ENCODE measurements at regions not wholly inside any gene's neighbourhood (a gene's known extent, or its start where the extent isn't known, plus 50 kb on each side); places are given as distances from the start of the nearest gene placed in this dataset.

DNA sequence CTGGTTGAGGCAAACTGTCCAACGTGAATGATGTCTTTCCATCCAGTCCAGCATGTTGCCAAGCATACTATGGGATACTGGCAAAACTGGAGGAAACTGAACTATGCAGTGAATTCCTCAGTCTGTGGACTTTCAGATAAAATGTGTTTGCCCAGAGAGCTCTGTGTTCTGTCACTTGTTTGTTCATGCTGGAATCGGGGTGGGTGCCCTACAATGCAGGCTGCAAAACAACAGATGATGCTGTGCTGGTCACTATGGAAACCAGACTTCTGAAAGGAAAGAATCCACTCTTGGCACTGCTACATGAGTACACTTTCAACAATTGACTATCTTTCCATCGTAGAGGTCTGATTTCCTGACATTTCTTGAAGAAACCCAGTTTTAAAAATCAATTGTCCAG lies 272.5 kb upstream of the ARHGEF26 start:
- H4K20me1 ChIP-seq (replicated peaks; ENCODE audit: control insufficient read depth, extremely low read depth, insufficient read depth, low read length), result no peaks in the 10 kb centered on the region
- no peak for DNase-seq (ENCODE audit: low read depth, low spot score)
- H2AFZ ChIP-seq (ENCODE audit: low read depth, low read length), result no peak overlapping the region
- H3K36me3 ChIP-seq (ENCODE audit: control insufficient read depth in 2 of 2, extremely low read depth in 1 of 2, insufficient read depth in 2 of 2, low read length in 2 of 2), result no peaks in the 10 kb centered on the region
- TF ChIP-seq MAX (IDR thresholded peaks at IDR 0.05; ENCODE audit: insufficient read depth, insufficient read length) (no peak), JUN (IDR thresholded peaks at IDR 0.05; ENCODE audit: borderline replicate concordance, insufficient read depth, insufficient read length, low read depth) (no peak), GATA2 (IDR thresholded peaks at IDR 0.05; ENCODE audit: insufficient read depth, insufficient read length, low read depth, low read length) (no peak), FOS (IDR thresholded peaks at IDR 0.05; ENCODE audit: borderline replicate concordance, insufficient read depth, low read length) (no peak), EZH2 (IDR thresholded peaks at IDR 0.05; ENCODE audit: borderline replicate concordance, low read depth, low read length, severe bottlenecking) (no peak), POLR2A (IDR thresholded peaks at IDR 0.05; ENCODE audit: low read depth, low read length) (no peak), MYC (IDR thresholded peaks at IDR 0.05; ENCODE audit: low read depth, low read length) (no peak), CTCF (IDR thresholded peaks at IDR 0.05; ENCODE audit: extremely low read depth in 1 of 2, insufficient read depth in 1 of 2, low read depth in 1 of 2, low read length in 2 of 2) (no peak), POLR2AphosphoS5 (IDR thresholded peaks at IDR 0.05; ENCODE audit: insufficient read depth, low read depth, low read length) (no peak)
- H3K4me3 ChIP-seq (replicated peaks in 1 of 3; ENCODE audit: insufficient read depth in 1 of 3, low read depth in 1 of 3, low read length in 3 of 3), result no peak overlapping the region
- H3K27me3 ChIP-seq (ENCODE audit: control insufficient read depth in 2 of 2, insufficient read depth in 2 of 2, low read length in 2 of 2), result no peaks in the 10 kb centered on the region
- ChIA-PET CTCF (interaction anchor here (0.6 to 0.8 kb wide), 2 partner anchors 19 to 90 kb away, joined by 3 read pairs; no protein-coding TSS in a partner anchor), POLR2A (no interaction called here)
- intact Hi-C loops (cut with micrococcal nuclease) (no loop called here), dilution Hi-C loops (cut with MboI; ENCODE audit: extremely low pct_ligation_motif_present, low sequenced_read_pairs) (no loop called here)
- no peaks in the 10 kb centered on the region for H3K9me1 ChIP-seq (replicated peaks; ENCODE audit: control insufficient read depth, extremely low read depth, insufficient read depth, low read length)
- no peak overlapping the region for H3K9ac ChIP-seq (replicated peaks; ENCODE audit: extremely low read depth, insufficient read depth, low read length)
- FAIRE-seq, result peak; percentile 38
- H3K9me3 ChIP-seq (replicated peaks; ENCODE audit: control insufficient read depth, insufficient read depth, low read length), result no peaks in the 10 kb centered on the region
- H3K79me2 ChIP-seq (ENCODE audit: control insufficient read depth, insufficient read depth, low read length), result no peaks in the 10 kb centered on the region
- no peaks in the 10 kb centered on the region for H3K4me1 ChIP-seq (ENCODE audit: control insufficient read depth, extremely low read depth, insufficient read depth, low read length)
- H3K4me2 ChIP-seq (ENCODE audit: insufficient read depth, low read length), result no peak overlapping the region
- H3K27ac ChIP-seq (ENCODE audit: insufficient read depth, low read depth, low read length), result no peak overlapping the region
- BruUV-seq (replicated peaks), result no TSS peak
